PC-3 (cell line): ENCODE measurements at regions not wholly inside any gene's neighbourhood (a gene's known extent, or its start where the extent isn't known, plus 50 kb on each side); places are given as distances from the start of the nearest gene placed in this dataset.

Experiments used
- ATAC-seq: fragments of 200-7000 bp; cut with Tn5 transposase; 2 replicates; pipeline ENCODE4 v1.9.1; 2020; ENCODE audit warnings: mild to moderate bottlenecking, moderate library complexity
- BruUV-seq: library from RNA; stranded (reverse); fragments of 400-500 nt; replicated peaks from 2 replicates; lab custom pipeline; 2021; lab: Mats Ljungman, UMichigan
- CTCF ChIA-PET: fragments of 300-600 bp; sonication (Branson Sonifier 250); formaldehyde crosslinking; loops from one replicate; lab custom pipeline; 2022; ENCODE audit warnings: antibody characterized with exemption; lab: Charles Lee
- POLR2A ChIA-PET: fragments of 300-600 bp; sonication (Branson Sonifier 250); formaldehyde crosslinking; loops from one replicate; lab custom pipeline; 2022; ENCODE audit warnings: antibody characterized with exemption; ENCODE audit not compliant: unreplicated experiment; lab: Charles Lee
- DNase-seq: peaks from one replicate; pipeline ENCODE4 v3.0.0-alpha.2; 2015
- H2AFZ ChIP-seq: fragments of 300-600 bp; sonication (generic); 2 replicates; pipeline ENCODE4 v1.6.0; 2016; ENCODE audit warnings: antibody characterized with exemption, low read length
- H3F3A ChIP-seq: fragments of 300-600 bp; sonication (generic); one replicate; pipeline ENCODE4 v1.6.0; 2017; ENCODE audit warnings: antibody characterized with exemption, low read length, control low read depth, mild to moderate bottlenecking; ENCODE audit not compliant: unreplicated experiment
- H3K27ac ChIP-seq: fragments of 300-600 bp; sonication (generic); 2 replicates; pipeline ENCODE4 v1.5.1; 2016; ENCODE audit warnings: mild to moderate bottlenecking, low read length
- H3K27me3 ChIP-seq: fragments of 300-600 bp; sonication (generic); 2 replicates; pipeline ENCODE4 v1.6.1; 2016; ENCODE audit warnings: low read length, mixed read lengths
- H3K36me3 ChIP-seq: fragments of 300-600 bp; sonication (generic); 2 replicates; pipeline ENCODE4 v1.6.1; 2016; ENCODE audit warnings: low read depth, mixed run types, low read length, mixed read lengths
- H3K4me1 ChIP-seq: fragments of 300-600 bp; sonication (generic); 2 replicates; pipeline ENCODE4 v1.5.1; 2016; ENCODE audit warnings: low read length; ENCODE audit not compliant: insufficient read depth
- H3K4me2 ChIP-seq: fragments of 300-600 bp; sonication (generic); 2 replicates; pipeline ENCODE4 v1.6.0; 2016; ENCODE audit warnings: low read length
- H3K4me3 ChIP-seq: fragments of 300-600 bp; sonication (generic); 2 replicates; pipeline ENCODE4 v1.5.1; 2016; ENCODE audit warnings: mild to moderate bottlenecking, low read length, mixed read lengths
- H3K79me2 ChIP-seq: fragments of 300-600 bp; sonication (generic); 2 replicates; pipeline ENCODE4 v1.6.1; 2017; ENCODE audit warnings: low read length, mixed read lengths
- H3K9ac ChIP-seq: fragments of 300-600 bp; sonication (generic); 2 replicates; pipeline ENCODE4 v1.6.0; 2016; ENCODE audit warnings: mild to moderate bottlenecking, low read length
- H3K9me2 ChIP-seq: fragments of 300-600 bp; sonication (generic); replicated peaks from 2 replicates; pipeline ENCODE4 v1.6.1; 2016; ENCODE audit warnings: mixed run types, low read length, mixed read lengths
- H3K9me3 ChIP-seq: fragments of 300-600 bp; sonication (generic); 2 replicates; pipeline ENCODE4 v1.6.1; 2016; ENCODE audit warnings: low read length, mixed read lengths
- H4K20me1 ChIP-seq: fragments of 300-600 bp; sonication (generic); 2 replicates; pipeline ENCODE4 v1.6.1; 2016; ENCODE audit warnings: low read length, mixed read lengths
- CTCF ChIP-seq: fragments of 300-600 bp; sonication (generic); conservative IDR thresholded peaks from 2 replicates; pipeline ENCODE4 v1.5.1; 2017; ENCODE audit warnings: antibody characterized with exemption, low read depth, mild to moderate bottlenecking, low read length
- EZH2 ChIP-seq: fragments of 300-600 bp; sonication (generic); IDR thresholded peaks from one replicate; pipeline ENCODE4 v1.6.1; 2017; ENCODE audit warnings: antibody characterized with exemption, mild to moderate bottlenecking, low read length; ENCODE audit not compliant: unreplicated experiment
- EZH2phosphoT487 ChIP-seq: fragments of 300-600 bp; sonication (generic); IDR thresholded peaks from 2 replicates; pipeline ENCODE4 v1.6.1; 2018; ENCODE audit warnings: mild to moderate bottlenecking, antibody characterized with exemption, low read length, borderline replicate concordance
- intact Hi-C: fragments of 100-400 bp; cut with micrococcal nuclease; formaldehyde crosslinking; loops from 2 replicates; pipeline ENCODE4 v1.9.0; 2023

GRCh38 chr12:63508543-63508942, 159.8 kb downstream of the DPY19L2 start:
- peaks cover 8% of the 10 kb centered on the region; the same call in 1 of the 2 replicates for H3K27me3 ChIP-seq
- H3K9me3 ChIP-seq = no peaks in the 10 kb centered on the region
- H3K4me3 ChIP-seq = no peak overlapping the region
- H3K9me2 ChIP-seq = no peaks in the 10 kb centered on the region
- CTCF ChIA-PET = no interaction called here
- no peak overlapping the region for H3K4me2 ChIP-seq
- H3K9ac ChIP-seq = no peak overlapping the region
- no peaks in the 10 kb centered on the region for H3K4me1 ChIP-seq
- no peaks in the 10 kb centered on the region for H3F3A ChIP-seq
- H3K36me3 ChIP-seq = no peaks in the 10 kb centered on the region
- intact Hi-C loops = no loop called here
- POLR2A ChIA-PET = no interaction called here
- no TSS peak for BruUV-seq
- H2AFZ ChIP-seq = no peak overlapping the region
- H3K79me2 ChIP-seq = no peaks in the 10 kb centered on the region
- no peak for DNase-seq
- no peak overlapping the region for H3K27ac ChIP-seq
- ATAC-seq = no peak
- TF ChIP-seq EZH2 = no peak
- no peak for TF ChIP-seq CTCF
- TF ChIP-seq EZH2phosphoT487 = no peak
- H4K20me1 ChIP-seq = no peaks in the 10 kb centered on the region

- CTCF ChIA-PET = no interaction called here
- Histone ChIP-seq H3K4me3 (no peak overlapping the region), H3K79me2 (no peaks in the 10 kb centered on the region), H3K36me3 (no peaks in the 10 kb centered on the region), H3K27ac (no peak overlapping the region), H3K9me2 (no peaks in the 10 kb centered on the region), H3K4me2 (no peak overlapping the region), H3K9ac (no peak overlapping the region), H4K20me1 (no peaks in the 10 kb centered on the region), H2AFZ (no peak overlapping the region), H3K9me3 (no peaks in the 10 kb centered on the region), H3F3A (no peaks in the 10 kb centered on the region), H3K27me3 (peaks cover 48% of the 10 kb centered on the region), H3K4me1 (no peaks in the 10 kb centered on the region)
- POLR2A ChIA-PET = no interaction called here
- no TSS peak for BruUV-seq
- TF ChIP-seq EZH2phosphoT487 (no peak), CTCF (no peak), EZH2 (no peak)
- no peak for DNase-seq
- intact Hi-C loops = no loop called here
- no peak for ATAC-seq
Observed at GRCh38 chr12:63499567-63499966, 168.7 kb downstream of the DPY19L2 start.

GRCh38 chr12:63498239-63498638, 170.1 kb downstream of the DPY19L2 start:
- CTCF ChIA-PET = no interaction called here
- Histone ChIP-seq H3K79me2 (no peaks in the 10 kb centered on the region), H4K20me1 (no peaks in the 10 kb centered on the region), H3K4me3 (no peak overlapping the region), H3F3A (no peaks in the 10 kb centered on the region), H3K9me3 (no peaks in the 10 kb centered on the region), H3K4me1 (no peaks in the 10 kb centered on the region), H2AFZ (no peak overlapping the region), H3K9me2 (no peaks in the 10 kb centered on the region), H3K36me3 (no peaks in the 10 kb centered on the region), H3K9ac (no peak overlapping the region), H3K27me3 (peaks cover 54% of the 10 kb centered on the region), H3K27ac (no peak overlapping the region), H3K4me2 (no peak overlapping the region)
- ATAC-seq = no peak
- intact Hi-C loops = no loop called here
- no TSS peak for BruUV-seq
- no peak for TF ChIP-seq EZH2phosphoT487
- TF ChIP-seq EZH2 = no peak
- TF ChIP-seq CTCF = no peak
- POLR2A ChIA-PET = no interaction called here
- DNase-seq = no peak
